SK-N-SH (cell line): ENCODE measurements at regions not wholly inside any gene's neighbourhood (a gene's known extent, or its start where the extent isn't known, plus 50 kb on each side); places are given as distances from the start of the nearest gene placed in this dataset.

ENCODE experiments used
- SMC3 ChIP-seq: IDR thresholded peaks from 2 replicates; pipeline ENCODE4 v1.6.1; 2012; ENCODE audit warnings: low read depth, low read length, improper control_type of control experiment
- TAF1 ChIP-seq: IDR thresholded peaks from 2 replicates; pipeline ENCODE4 v1.6.1; 2012; ENCODE audit warnings: low read depth, mild to moderate bottlenecking, low read length, moderate library complexity, borderline replicate concordance
- TCF12 ChIP-seq: IDR thresholded peaks from 2 replicates; pipeline ENCODE4 v1.4.0; 2012
- small RNA-seq, 7 experiments: library from RNA; depleted of rRNA; stranded (forward); fragments of <200 nt; gene quantifications; one replicate each; pipeline ENCODE3, GENCODE V24; 2012
- TF ChIP-seq, protein P1 (sequence below): fragments of 150-350 bp; IDR thresholded peaks from 2 replicates; pipeline ENCODE4 v1.6.1; 2016; ENCODE audit warnings: mild to moderate bottlenecking, low read depth, low read length

DNA sequence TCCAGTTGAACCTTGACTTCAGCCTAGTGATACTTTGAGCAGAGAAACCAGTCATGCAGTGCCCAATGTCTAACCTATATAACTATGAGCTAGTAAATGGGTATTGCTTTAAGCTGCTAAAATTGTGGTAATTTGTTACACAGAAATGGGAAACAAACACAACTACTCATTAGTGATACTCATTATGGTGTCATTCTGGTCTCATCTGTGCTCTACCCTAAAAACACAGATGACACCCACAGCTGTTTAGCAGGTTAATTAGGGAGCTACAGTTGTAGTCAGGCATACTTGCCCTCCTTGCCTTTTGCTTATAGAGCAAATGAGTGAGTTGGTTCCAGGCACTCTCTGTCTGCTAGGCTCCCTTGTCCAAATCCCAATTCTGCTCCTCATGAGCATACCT is 50.0 kb upstream of the ATF7IP start (continued):
- TF ChIP-seq, protein P1, sequence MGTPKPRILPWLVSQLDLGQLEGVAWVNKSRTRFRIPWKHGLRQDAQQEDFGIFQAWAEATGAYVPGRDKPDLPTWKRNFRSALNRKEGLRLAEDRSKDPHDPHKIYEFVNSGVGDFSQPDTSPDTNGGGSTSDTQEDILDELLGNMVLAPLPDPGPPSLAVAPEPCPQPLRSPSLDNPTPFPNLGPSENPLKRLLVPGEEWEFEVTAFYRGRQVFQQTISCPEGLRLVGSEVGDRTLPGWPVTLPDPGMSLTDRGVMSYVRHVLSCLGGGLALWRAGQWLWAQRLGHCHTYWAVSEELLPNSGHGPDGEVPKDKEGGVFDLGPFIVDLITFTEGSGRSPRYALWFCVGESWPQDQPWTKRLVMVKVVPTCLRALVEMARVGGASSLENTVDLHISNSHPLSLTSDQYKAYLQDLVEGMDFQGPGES = no peak
- no peak for TF ChIP-seq TAF1
- TF ChIP-seq TCF12 = no peak
- TF ChIP-seq SMC3 = no peak

Small RNA genes lying in the stretch of these regions (small RNA-seq; reads per million reads assigned to genes)
- gene AC092470.1 (0 reads per million in 7 experiments), gene AC135001.1 (0 reads per million in 7 experiments), gene MRPS18CP4 (0 reads per million in 7 experiments), gene RNU6-491P (0 reads per million in 7 experiments)
